ENCODE measurements at regions not wholly inside any gene's neighbourhood (a gene's known extent, or its start where the extent isn't known, plus 50 kb on each side); places are given as distances from the start of the nearest gene placed in this dataset.

- TF ChIP-seq EP300 (IDR thresholded peaks at IDR 0.05) (no peak), CTCF (IDR thresholded peaks at IDR 0.05) (no peak), POLR2A (IDR thresholded peaks at IDR 0.05) (no peak), POLR2AphosphoS5 (IDR thresholded peaks at IDR 0.05) (peak in 1 of 3 donors; percentile 45)
Measured at GRCh38 chr14:101480747-101481530, 80.4 kb upstream of the DIO3 start.
